ENCODE measurements at regions not wholly inside any gene's neighbourhood (a gene's known extent, or its start where the extent isn't known, plus 50 kb on each side); places are given as distances from the start of the nearest gene placed in this dataset.
A peak's percentile ranks its signal among the peaks of the same experiment; 100 is the strongest.

DNA sequence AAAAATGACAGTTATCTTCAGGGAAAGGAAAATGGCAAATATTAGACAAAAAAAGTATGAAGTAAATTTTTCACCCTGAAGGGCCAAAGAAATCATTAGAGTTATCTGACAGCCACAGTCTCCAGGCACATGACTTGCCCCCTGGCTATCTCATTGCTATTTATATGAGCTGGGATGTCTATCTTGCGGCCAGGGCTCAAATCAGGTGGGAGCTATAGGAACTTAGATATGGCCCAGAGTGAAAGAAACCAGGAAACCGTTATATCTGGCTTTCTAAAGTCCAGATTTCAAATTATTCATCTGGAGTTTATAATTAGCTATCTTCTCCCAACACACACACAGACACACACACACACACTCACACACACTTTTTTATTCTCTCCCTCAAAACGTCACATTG is 135.3 kb upstream of the EEF1E1 start:
- Histone ChIP-seq H2BK5ac (ENCODE audit: low read depth, low read length, poor library complexity, severe bottlenecking) (no peak overlapping the region), H2BK120ac (ENCODE audit: low read depth, low read length) (no peak overlapping the region), H3K9me3 (ENCODE audit: control insufficient read depth, low read length) (no peaks in the 10 kb centered on the region), H3K27ac (ENCODE audit: low read length, poor library complexity, severe bottlenecking) (no peak overlapping the region), H2BK12ac (ENCODE audit: low read length in 2 of 2) (no peak overlapping the region), H3K9ac (ENCODE audit: low read length) (no peak overlapping the region), H3K4me3 (ENCODE audit: insufficient read depth in 1 of 2, low read depth in 1 of 2, low read length in 2 of 2) (no peak overlapping the region), H2AFZ (ENCODE audit: low read depth, low read length) (no peak overlapping the region), H3K4ac (ENCODE audit: low read depth in 1 of 2, low read length in 2 of 2) (no peak overlapping the region), H3K23ac (ENCODE audit: low read length in 2 of 2) (no peak overlapping the region), H3K4me2 (ENCODE audit: low read length, poor library complexity, severe bottlenecking) (no peak overlapping the region), H4K91ac (ENCODE audit: low read length) (no peak overlapping the region), H2BK15ac (ENCODE audit: low read depth, poor library complexity, severe bottlenecking) (no peak overlapping the region), H3K18ac (ENCODE audit: low read depth in 1 of 2, low read length in 2 of 2) (no peak overlapping the region), H3K79me1 (replicated peaks; ENCODE audit: low read length, poor library complexity, severe bottlenecking) (no peaks in the 10 kb centered on the region), H3K14ac (ENCODE audit: low read length in 2 of 2) (no peak overlapping the region), H3K36me3 (ENCODE audit: control insufficient read depth in 1 of 2, insufficient read depth in 2 of 2, low read depth in 1 of 2, low read length in 2 of 2) (no peaks in the 10 kb centered on the region), H2AK5ac (ENCODE audit: low read length, severe bottlenecking) (no peak overlapping the region), H4K8ac (ENCODE audit: low read length) (no peak overlapping the region), H3K4me1 (ENCODE audit: control insufficient read depth, insufficient read depth, low read depth, low read length) (peaks cover 2% of the 10 kb centered on the region), H3K27me3 (ENCODE audit: control insufficient read depth in 1 of 2, insufficient read depth in 1 of 2, low read length in 2 of 2) (peaks cover 0 to 21% of the 10 kb centered on the region in 2 experiments)
- WGBS, result 60% methylated on average over 1 of the region's 3 CpGs
- no peak for DNase-seq

DNA sequence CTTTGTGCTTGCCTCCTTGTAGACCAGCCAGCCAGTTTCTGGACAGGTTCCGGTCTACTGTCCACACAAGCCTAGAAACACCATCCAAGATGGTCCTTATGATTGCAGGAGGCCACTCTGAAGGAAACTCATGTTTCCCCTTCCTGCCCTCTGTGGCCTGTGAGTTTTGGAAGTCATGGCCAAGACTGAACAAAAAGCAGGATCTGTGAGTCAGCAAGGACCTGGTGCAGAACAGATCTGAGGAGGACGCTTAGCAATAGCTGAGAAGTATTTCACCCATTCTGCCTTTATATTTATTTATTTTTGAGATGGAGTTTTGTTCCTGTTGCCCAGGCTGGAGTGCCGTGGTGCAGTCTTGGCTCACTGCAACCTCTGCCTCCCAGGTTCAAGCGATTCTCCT is 134.6 kb upstream of the EEF1E1 start:
- Histone ChIP-seq H2BK12ac (ENCODE audit: low read length in 2 of 2) (no peak overlapping the region), H3K18ac (ENCODE audit: low read depth in 1 of 2, low read length in 2 of 2) (no peak overlapping the region), H2AFZ (ENCODE audit: low read depth, low read length) (no peak overlapping the region), H3K27ac (ENCODE audit: low read length, poor library complexity, severe bottlenecking) (no peak overlapping the region), H4K8ac (ENCODE audit: low read length) (no peak overlapping the region), H3K14ac (ENCODE audit: low read length in 2 of 2) (no peak overlapping the region), H3K36me3 (ENCODE audit: control insufficient read depth in 1 of 2, insufficient read depth in 2 of 2, low read depth in 1 of 2, low read length in 2 of 2) (no peaks in the 10 kb centered on the region), H4K91ac (ENCODE audit: low read length) (no peak overlapping the region), H3K9ac (ENCODE audit: low read length) (no peak overlapping the region), H3K4me2 (ENCODE audit: low read length, poor library complexity, severe bottlenecking) (no peak overlapping the region), H2BK15ac (ENCODE audit: low read depth, poor library complexity, severe bottlenecking) (no peak overlapping the region), H2BK5ac (ENCODE audit: low read depth, low read length, poor library complexity, severe bottlenecking) (no peak overlapping the region), H3K4ac (ENCODE audit: low read depth in 1 of 2, low read length in 2 of 2) (no peak overlapping the region), H3K4me3 (ENCODE audit: insufficient read depth in 1 of 2, low read depth in 1 of 2, low read length in 2 of 2) (no peak overlapping the region), H3K27me3 (ENCODE audit: control insufficient read depth in 1 of 2, insufficient read depth in 1 of 2, low read length in 2 of 2) (peaks cover 0 to 21% of the 10 kb centered on the region in 2 experiments), H2AK5ac (ENCODE audit: low read length, severe bottlenecking) (no peak overlapping the region), H3K4me1 (ENCODE audit: control insufficient read depth, insufficient read depth, low read depth, low read length) (peaks cover 2% of the 10 kb centered on the region), H3K9me3 (ENCODE audit: control insufficient read depth, low read length) (no peaks in the 10 kb centered on the region), H3K23ac (ENCODE audit: low read length in 2 of 2) (no peak overlapping the region), H2BK120ac (ENCODE audit: low read depth, low read length) (no peak overlapping the region), H3K79me1 (replicated peaks; ENCODE audit: low read length, poor library complexity, severe bottlenecking) (no peaks in the 10 kb centered on the region)
- DNase-seq, result no peak
- 59% methylated on average over 3 of the region's 4 CpGs for WGBS

DNA sequence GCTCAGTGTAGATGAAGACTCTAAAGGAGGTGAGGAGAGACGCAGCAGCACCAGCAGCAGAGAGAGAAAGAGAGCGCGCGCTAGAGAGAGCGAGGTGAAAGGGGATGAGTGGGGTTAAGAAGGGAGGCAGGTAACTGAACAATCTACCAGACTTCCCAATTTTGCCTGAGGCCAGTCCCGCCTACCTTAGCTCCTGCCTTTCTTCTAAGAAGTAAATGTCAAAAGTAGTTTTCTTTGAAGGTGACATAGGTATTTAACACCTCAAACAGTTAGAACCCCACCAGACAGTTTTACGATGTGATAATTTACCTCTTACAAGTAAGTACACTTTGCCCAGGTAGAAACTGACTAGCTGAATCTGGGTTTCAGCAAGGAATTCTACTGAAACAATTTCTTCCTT is 132.0 kb upstream of the EEF1E1 start:
- H2BK120ac ChIP-seq (ENCODE audit: low read depth, low read length), result no peak overlapping the region
- DNase-seq, result no peak
- no peak overlapping the region for H3K23ac ChIP-seq (ENCODE audit: low read length in 2 of 2)
- no peak overlapping the region for H3K4me3 ChIP-seq (ENCODE audit: insufficient read depth in 1 of 2, low read depth in 1 of 2, low read length in 2 of 2)
- H2AFZ ChIP-seq (ENCODE audit: low read depth, low read length), result no peak overlapping the region
- H3K14ac ChIP-seq (ENCODE audit: low read length in 2 of 2), result no peak overlapping the region
- no peak overlapping the region for H3K18ac ChIP-seq (ENCODE audit: low read depth in 1 of 2, low read length in 2 of 2)
- no peak overlapping the region for H3K4ac ChIP-seq (ENCODE audit: low read depth in 1 of 2, low read length in 2 of 2)
- no peak overlapping the region for H2BK5ac ChIP-seq (ENCODE audit: low read depth, low read length, poor library complexity, severe bottlenecking)
- H2AK5ac ChIP-seq (ENCODE audit: low read length, severe bottlenecking), result no peak overlapping the region
- WGBS, result 63% methylated on average over 5 of the region's 7 CpGs
- H3K4me1 ChIP-seq (ENCODE audit: control insufficient read depth, insufficient read depth, low read depth, low read length), result peaks cover 2% of the 10 kb centered on the region
- no peak overlapping the region for H3K9ac ChIP-seq (ENCODE audit: low read length)
- H3K4me2 ChIP-seq (ENCODE audit: low read length, poor library complexity, severe bottlenecking), result no peak overlapping the region
- no peak overlapping the region for H4K8ac ChIP-seq (ENCODE audit: low read length)
- no peaks in the 10 kb centered on the region for H3K9me3 ChIP-seq (ENCODE audit: control insufficient read depth, low read length)
- no peaks in the 10 kb centered on the region for H3K79me1 ChIP-seq (replicated peaks; ENCODE audit: low read length, poor library complexity, severe bottlenecking)
- no peaks in the 10 kb centered on the region for H3K36me3 ChIP-seq (ENCODE audit: control insufficient read depth in 1 of 2, insufficient read depth in 2 of 2, low read depth in 1 of 2, low read length in 2 of 2)
- H3K27me3 ChIP-seq (ENCODE audit: control insufficient read depth in 1 of 2, insufficient read depth in 1 of 2, low read length in 2 of 2), result peaks cover 0 to 7% of the 10 kb centered on the region in 2 experiments
- no peak overlapping the region for H3K27ac ChIP-seq (ENCODE audit: low read length, poor library complexity, severe bottlenecking)
- H4K91ac ChIP-seq (ENCODE audit: low read length), result no peak overlapping the region
- no peak overlapping the region for H2BK15ac ChIP-seq (ENCODE audit: low read depth, poor library complexity, severe bottlenecking)
- no peak overlapping the region for H2BK12ac ChIP-seq (ENCODE audit: low read length in 2 of 2)

DNA sequence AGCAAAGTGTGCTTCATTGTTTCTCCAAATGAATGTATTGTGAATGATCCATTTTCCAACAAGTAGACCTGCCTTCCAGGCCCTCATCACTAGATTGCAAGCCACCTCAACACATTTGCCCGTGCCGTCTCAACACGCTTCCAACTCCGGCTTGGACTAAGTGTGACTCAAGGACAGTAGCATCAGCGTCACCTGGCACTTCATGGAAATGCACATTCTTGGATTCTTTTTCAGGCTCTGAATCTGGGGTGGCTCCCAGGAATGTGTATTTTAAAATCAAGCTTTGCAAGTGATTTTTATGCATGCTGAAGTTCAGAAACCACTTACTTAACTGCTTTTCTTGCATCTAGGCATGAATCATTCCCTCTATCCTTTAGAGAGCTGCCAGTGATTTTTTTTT is 129.6 kb upstream of the EEF1E1 start:
- Histone ChIP-seq H2AK5ac (ENCODE audit: low read length, severe bottlenecking) (no peak overlapping the region), H3K4me3 (ENCODE audit: insufficient read depth in 1 of 2, low read depth in 1 of 2, low read length in 2 of 2) (no peak overlapping the region), H3K4me1 (ENCODE audit: control insufficient read depth, insufficient read depth, low read depth, low read length) (peaks cover 2% of the 10 kb centered on the region), H4K91ac (ENCODE audit: low read length) (no peak overlapping the region), H3K79me1 (replicated peaks; ENCODE audit: low read length, poor library complexity, severe bottlenecking) (no peaks in the 10 kb centered on the region), H3K4me2 (ENCODE audit: low read length, poor library complexity, severe bottlenecking) (no peak overlapping the region), H3K27me3 (ENCODE audit: control insufficient read depth in 1 of 2, insufficient read depth in 1 of 2, low read length in 2 of 2) (no peaks in the 10 kb centered on the region), H2BK15ac (ENCODE audit: low read depth, poor library complexity, severe bottlenecking) (no peak overlapping the region), H4K8ac (ENCODE audit: low read length) (no peak overlapping the region), H2BK5ac (ENCODE audit: low read depth, low read length, poor library complexity, severe bottlenecking) (no peak overlapping the region), H3K27ac (ENCODE audit: low read length, poor library complexity, severe bottlenecking) (no peak overlapping the region), H3K36me3 (ENCODE audit: control insufficient read depth in 1 of 2, insufficient read depth in 2 of 2, low read depth in 1 of 2, low read length in 2 of 2) (no peaks in the 10 kb centered on the region), H2BK120ac (ENCODE audit: low read depth, low read length) (no peak overlapping the region), H3K23ac (ENCODE audit: low read length in 2 of 2) (no peak overlapping the region), H3K4ac (ENCODE audit: low read depth in 1 of 2, low read length in 2 of 2) (no peak overlapping the region), H2AFZ (ENCODE audit: low read depth, low read length) (peak overlapping the region; percentile 27), H2BK12ac (ENCODE audit: low read length in 2 of 2) (no peak overlapping the region), H3K18ac (ENCODE audit: low read depth in 1 of 2, low read length in 2 of 2) (no peak overlapping the region), H3K9ac (ENCODE audit: low read length) (no peak overlapping the region), H3K9me3 (ENCODE audit: control insufficient read depth, low read length) (no peaks in the 10 kb centered on the region), H3K14ac (ENCODE audit: low read length in 2 of 2) (no peak overlapping the region)
- 99% methylated on average over 5 of the region's 5 CpGs for WGBS
- no peak for DNase-seq

Data from mesenchymal stem cell (in vitro differentiated cells and primary cell).